ENCODE measurements at regions not wholly inside any gene's neighbourhood (a gene's known extent, or its start where the extent isn't known, plus 50 kb on each side); places are given as distances from the start of the nearest gene placed in this dataset.

DNA sequence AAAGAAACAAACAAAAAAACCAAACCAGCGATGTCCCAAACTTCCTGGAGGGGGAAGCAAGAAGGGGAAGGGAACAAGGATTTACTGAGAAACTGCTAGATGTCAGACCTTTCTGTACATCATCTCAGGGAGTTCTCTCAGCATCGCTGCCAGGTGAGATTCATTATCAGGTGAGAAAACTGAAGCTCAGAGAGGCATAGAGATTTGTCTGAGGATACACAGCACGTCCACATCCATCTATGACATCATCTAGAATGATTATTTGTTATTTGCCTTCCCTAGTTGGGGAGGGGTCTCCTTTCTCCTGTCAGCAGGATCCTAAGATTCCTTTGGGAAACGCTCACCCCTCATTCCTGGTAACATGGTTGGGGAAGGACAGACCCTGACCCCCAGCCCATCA is 57.1 kb upstream of the LINGO1 start:
- TF ChIP-seq, protein P1, sequence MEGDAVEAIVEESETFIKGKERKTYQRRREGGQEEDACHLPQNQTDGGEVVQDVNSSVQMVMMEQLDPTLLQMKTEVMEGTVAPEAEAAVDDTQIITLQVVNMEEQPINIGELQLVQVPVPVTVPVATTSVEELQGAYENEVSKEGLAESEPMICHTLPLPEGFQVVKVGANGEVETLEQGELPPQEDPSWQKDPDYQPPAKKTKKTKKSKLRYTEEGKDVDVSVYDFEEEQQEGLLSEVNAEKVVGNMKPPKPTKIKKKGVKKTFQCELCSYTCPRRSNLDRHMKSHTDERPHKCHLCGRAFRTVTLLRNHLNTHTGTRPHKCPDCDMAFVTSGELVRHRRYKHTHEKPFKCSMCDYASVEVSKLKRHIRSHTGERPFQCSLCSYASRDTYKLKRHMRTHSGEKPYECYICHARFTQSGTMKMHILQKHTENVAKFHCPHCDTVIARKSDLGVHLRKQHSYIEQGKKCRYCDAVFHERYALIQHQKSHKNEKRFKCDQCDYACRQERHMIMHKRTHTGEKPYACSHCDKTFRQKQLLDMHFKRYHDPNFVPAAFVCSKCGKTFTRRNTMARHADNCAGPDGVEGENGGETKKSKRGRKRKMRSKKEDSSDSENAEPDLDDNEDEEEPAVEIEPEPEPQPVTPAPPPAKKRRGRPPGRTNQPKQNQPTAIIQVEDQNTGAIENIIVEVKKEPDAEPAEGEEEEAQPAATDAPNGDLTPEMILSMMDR (IDR thresholded peaks at IDR 0.05), result no peak
- TF ChIP-seq EP300 (IDR thresholded peaks at IDR 0.05) (no peak), POLR2AphosphoS5 (IDR thresholded peaks at IDR 0.05) (no peak), POLR2A (IDR thresholded peaks at IDR 0.05) (no peak)
